GM23338 (cell line): ENCODE measurements at regions not wholly inside any gene's neighbourhood (a gene's known extent, or its start where the extent isn't known, plus 50 kb on each side); places are given as distances from the start of the nearest gene placed in this dataset.

Experiments used
- ATAC-seq: fragments of 200-7000 bp; cut with Tn5 transposase; 3 replicates; pipeline ENCODE4 v1.9.1; 2020
- DNase-seq: peaks from one replicate; pipeline ENCODE4 v3.0.0-alpha.2; 2015; ENCODE audit warnings: low spot score
- H2AFZ ChIP-seq: fragments of 200-600 bp; sonication (generic); 2 replicates; pipeline ENCODE4 v1.8.0; 2016; ENCODE audit warnings: antibody characterized with exemption, mild to moderate bottlenecking, moderate library complexity
- H3F3A ChIP-seq: fragments of 200-600 bp; sonication (generic); replicated peaks from 2 replicates; pipeline ENCODE4 v1.8.0; 2017; ENCODE audit warnings: antibody characterized with exemption, mixed run types, low read depth
- H3K27ac ChIP-seq: fragments of 200-600 bp; sonication (generic); 2 replicates; pipeline ENCODE4 v1.6.1; 2016; ENCODE audit warnings: low read depth
- H3K27me3 ChIP-seq: fragments of 200-600 bp; sonication (generic); 2 replicates; pipeline ENCODE4 v1.8.0; 2016; ENCODE audit warnings: mild to moderate bottlenecking, mixed run types, moderate library complexity; ENCODE audit not compliant: insufficient read depth
- H3K36me3 ChIP-seq: fragments of 200-600 bp; sonication (generic); 2 replicates; pipeline ENCODE4 v1.8.0; 2016; ENCODE audit warnings: mild to moderate bottlenecking; ENCODE audit not compliant: insufficient read depth
- H3K4me1 ChIP-seq: fragments of 200-600 bp; sonication (generic); 2 replicates; pipeline ENCODE4 v1.8.0; 2016; ENCODE audit warnings: mild to moderate bottlenecking, moderate library complexity; ENCODE audit not compliant: insufficient read depth
- H3K4me2 ChIP-seq: fragments of 200-600 bp; sonication (generic); 2 replicates; pipeline ENCODE4 v1.7.1; 2017; ENCODE audit warnings: mixed run types
- H3K4me3 ChIP-seq: fragments of 200-600 bp; sonication (generic); 2 replicates; pipeline ENCODE4 v1.6.1; 2016; ENCODE audit warnings: mixed run types
- H3K79me2 ChIP-seq: fragments of 200-600 bp; sonication (generic); replicated peaks from 2 replicates; pipeline ENCODE4 v1.8.0; 2017; ENCODE audit warnings: mild to moderate bottlenecking; ENCODE audit not compliant: insufficient read depth
- H3K9me2 ChIP-seq: fragments of 200-600 bp; sonication (generic); 2 replicates; pipeline ENCODE4 v1.8.0; 2017; ENCODE audit not compliant: insufficient read depth
- H4K20me1 ChIP-seq: fragments of 200-600 bp; sonication (generic); replicated peaks from 2 replicates; pipeline ENCODE4 v1.8.0; 2017; ENCODE audit warnings: mild to moderate bottlenecking; ENCODE audit not compliant: insufficient read depth
- H3K27ac Mint-ChIP-seq: 2 replicates; pipeline ENCODE4 v1.8.0; 2020; ENCODE audit warnings: inconsistent platforms, mild to moderate bottlenecking, moderate library complexity, mixed read lengths
- H3K27me3 Mint-ChIP-seq: 3 replicates; pipeline ENCODE4 v1.8.0; 2022; ENCODE audit warnings: low read depth, mild to moderate bottlenecking, moderate library complexity, mixed read lengths, inconsistent platforms; ENCODE audit not compliant: insufficient read depth, poor library complexity
- H3K36me3 Mint-ChIP-seq: 3 replicates; pipeline ENCODE4 v1.8.0; 2021; ENCODE audit warnings: low read depth, mild to moderate bottlenecking, inconsistent platforms, moderate library complexity, mixed read lengths
- H3K4me1 Mint-ChIP-seq: 3 replicates; pipeline ENCODE4 v1.8.0; 2020; ENCODE audit warnings: mild to moderate bottlenecking, inconsistent platforms, mixed read lengths
- H3K4me3 Mint-ChIP-seq: 3 replicates; pipeline ENCODE4 v1.8.0; 2021; ENCODE audit warnings: moderate library complexity, mild to moderate bottlenecking, inconsistent platforms, mixed read lengths
- H3K9me3 Mint-ChIP-seq: 3 replicates; pipeline ENCODE4 v1.8.0; 2020; ENCODE audit warnings: moderate library complexity, mild to moderate bottlenecking, inconsistent platforms, mixed read lengths
- CREB1 ChIP-seq: fragments of 250-450 bp; sonication (Bioruptor Pico); IDR thresholded peaks from 2 replicates; pipeline ENCODE4 v1.5.0; 2020; ENCODE audit warnings: low read depth, mild to moderate bottlenecking, moderate library complexity
- CTCF ChIP-seq, 2 experiments: fragments of 200-600 bp in 1 of 2; sonication (generic) in 1 of 2; conservative IDR thresholded peaks; 2 replicates each; pipeline versions ENCODE4 v1.5.1 to v1.6.1; 2016 to 2017; ENCODE audit warnings: antibody characterized with exemption in 2 of 2, low read depth in 2 of 2, mild to moderate bottlenecking in 2 of 2, moderate library complexity in 1 of 2
- ETS1 ChIP-seq: IDR thresholded peaks from 2 replicates; pipeline ENCODE4 v1.6.1; 2016; ENCODE audit warnings: antibody characterized with exemption
- EZH2 ChIP-seq: fragments of 200-600 bp; sonication (generic); IDR thresholded peaks from one replicate; pipeline ENCODE4 v1.8.0; 2017; ENCODE audit warnings: antibody characterized with exemption, mild to moderate bottlenecking, low read depth; ENCODE audit not compliant: unreplicated experiment
- EZH2phosphoT487 ChIP-seq: fragments of 200-600 bp; sonication (generic); IDR thresholded peaks from one replicate; pipeline ENCODE4 v1.8.1; 2018; ENCODE audit warnings: antibody characterized with exemption; ENCODE audit not compliant: unreplicated experiment
- NANOG ChIP-seq: IDR thresholded peaks from 2 replicates; pipeline ENCODE4 v1.6.1; 2016; ENCODE audit warnings: antibody characterized with exemption, borderline replicate concordance
- POLR2AphosphoS5 ChIP-seq: IDR thresholded peaks from 2 replicates; pipeline ENCODE4 v1.6.1; 2016; ENCODE audit warnings: antibody characterized with exemption, low read depth
- REST ChIP-seq: IDR thresholded peaks from one replicate; pipeline ENCODE4 v1.6.1; 2018; ENCODE audit warnings: antibody characterized with exemption; ENCODE audit not compliant: unreplicated experiment
- STAT1 ChIP-seq: IDR thresholded peaks from one replicate; pipeline ENCODE4 v1.6.1; 2016; ENCODE audit warnings: antibody characterized with exemption; ENCODE audit not compliant: unreplicated experiment
- ZNF331 ChIP-seq: fragments of 250-450 bp; sonication (Bioruptor Pico); IDR thresholded peaks from 2 replicates; pipeline ENCODE4 v1.5.0; 2020; ENCODE audit warnings: low read depth, mild to moderate bottlenecking, moderate library complexity
- ZNF462 ChIP-seq: fragments of 250-450 bp; sonication (Bioruptor Pico); IDR thresholded peaks from 2 replicates; pipeline ENCODE4 v1.5.0; 2020; ENCODE audit warnings: mild to moderate bottlenecking, moderate library complexity

- no peaks in the 10 kb centered on the region for H4K20me1 ChIP-seq
- H3K27me3 ChIP-seq, result no peaks in the 10 kb centered on the region
- Mint-ChIP-seq H3K27me3 (peaks cover 15% of the 10 kb centered on the region), H3K27ac (no peak overlapping the region), H3K4me1 (peaks cover 17% of the 10 kb centered on the region), H3K4me3 (no peak overlapping the region), H3K36me3 (no peaks in the 10 kb centered on the region; the same call in 2 of the 3 replicates), H3K9me3 (no peaks in the 10 kb centered on the region; the same call in 2 of the 3 replicates)
- H3K36me3 ChIP-seq, result no peaks in the 10 kb centered on the region
- H3K79me2 ChIP-seq, result no peaks in the 10 kb centered on the region
- no peak overlapping the region for H3K4me2 ChIP-seq
- no peaks in the 10 kb centered on the region for H3K4me1 ChIP-seq
- DNase-seq (no peak), ATAC-seq (no peak)
- no peaks in the 10 kb centered on the region for H3F3A ChIP-seq
- no peak overlapping the region for H2AFZ ChIP-seq
- no peak overlapping the region for H3K4me3 ChIP-seq
- H3K27ac ChIP-seq, result no peak overlapping the region
- H3K9me2 ChIP-seq, result no peaks in the 10 kb centered on the region
- TF ChIP-seq ZNF331 (CRISPR knock-in tag) (no peak), REST (no peak), POLR2AphosphoS5 (no peak), ZNF462 (no peak), CTCF (conservative IDR thresholded peaks at IDR 0.05; ENCODE audit: low read depth in 2 of 2) (no peak), EZH2 (no peak), EZH2phosphoT487 (no peak), ETS1 (no peak), STAT1 (no peak), NANOG (no peak), CREB1 (CRISPR knock-in tag) (no peak)
Observed at GRCh38 chr5:173734716-173735115, 118.3 kb upstream of the BOD1 start.
